ENCODE measurements at regions not wholly inside any gene's neighbourhood (a gene's known extent, or its start where the extent isn't known, plus 50 kb on each side); places are given as distances from the start of the nearest gene placed in this dataset.

GRCh38 chr4:136742333-136742732, 790.0 kb downstream of the PCDH18 start:
- DNase-seq, result no peak

- DNase-seq, result no peak
Measured at GRCh38 chr4:136741468-136741867, 790.8 kb downstream of the PCDH18 start.

GRCh38 chr4:136740326-136740725, 792.0 kb downstream of the PCDH18 start:
- DNase-seq, result no peak

- DNase-seq, result no peak
Measured at GRCh38 chr4:136737066-136737465, 795.2 kb downstream of the PCDH18 start.

- no peak for DNase-seq
Measured at GRCh38 chr4:136731025-136731424, 801.3 kb downstream of the PCDH18 start.

- no peak for DNase-seq
Measured at GRCh38 chr4:136725286-136726081, 806.8 kb downstream of the PCDH18 start.

GRCh38 chr4:136713140-136713539, 819.2 kb downstream of the PCDH18 start:
- peak; percentile 0 for DNase-seq

GRCh38 chr4:136709897-136710296, 822.4 kb downstream of the PCDH18 start:
- DNase-seq, result no peak

GRCh38 chr4:136706942-136707341, 825.4 kb downstream of the PCDH18 start:
- DNase-seq, result no peak

- no peak for DNase-seq
Measured at GRCh38 chr4:136699905-136700304, 832.4 kb downstream of the PCDH18 start.

- no peak for DNase-seq
Measured at GRCh38 chr4:136691607-136692006, 840.7 kb downstream of the PCDH18 start.

- no peak for DNase-seq
Measured at GRCh38 chr4:136690360-136690759, 841.9 kb downstream of the PCDH18 start.

GRCh38 chr4:136687596-136687995, 844.7 kb downstream of the PCDH18 start:
- no peak for DNase-seq

- DNase-seq, result no peak
Measured at GRCh38 chr4:136687118-136687517, 845.2 kb downstream of the PCDH18 start.

GRCh38 chr4:136680761-136681160, 851.5 kb downstream of the PCDH18 start:
- DNase-seq, result no peak

- DNase-seq, result no peak
Measured at GRCh38 chr4:136680271-136680670, 852.0 kb downstream of the PCDH18 start.

- DNase-seq, result no peak
Measured at GRCh38 chr4:136670265-136670664, 862.0 kb downstream of the PCDH18 start.

GRCh38 chr4:136664988-136665387, 867.3 kb downstream of the PCDH18 start:
- no peak for DNase-seq

- no peak for DNase-seq
Measured at GRCh38 chr4:136662539-136662938, 869.8 kb downstream of the PCDH18 start.

GRCh38 chr4:136653640-136654406, 878.5 kb downstream of the PCDH18 start:
- DNase-seq, result no peak

GRCh38 chr4:136651932-136652331, 880.4 kb downstream of the PCDH18 start:
- DNase-seq, result no peak

GRCh38 chr4:136651278-136651667, 881.0 kb downstream of the PCDH18 start:
- DNase-seq, result no peak

GRCh38 chr4:136650541-136651277, 881.6 kb downstream of the PCDH18 start:
- DNase-seq, result peak; percentile 23

- no peak for DNase-seq
Measured at GRCh38 chr4:136644279-136644678, 888.0 kb downstream of the PCDH18 start.
